Colonic mucosa (tissue), 4 donors: ENCODE measurements at regions not wholly inside any gene's neighbourhood (a gene's known extent, or its start where the extent isn't known, plus 50 kb on each side); places are given as distances from the start of the nearest gene placed in this dataset.
"Not testable (repeated sequence)": the region's sequence is repeated elsewhere in the genome, so short reads cannot be mapped to it uniquely, and the experiment has no call there.

Source experiments
- DNase-seq: peaks from one replicate; pipeline ENCODE4 v3.0.0-alpha.2; 2020
- H3K27ac ChIP-seq: fragments of 200-600 bp; one replicate; pipeline ENCODE4 v1.8.0; 2021
- H3K27me3 ChIP-seq: fragments of 200-600 bp; one replicate; pipeline ENCODE4 v1.8.0; 2021
- H3K36me3 ChIP-seq: fragments of 200-600 bp; one replicate; pipeline ENCODE4 v1.8.0; 2021
- H3K4me1 ChIP-seq: fragments of 200-600 bp; one replicate; pipeline ENCODE4 v1.8.0; 2021; ENCODE audit warnings: mild to moderate bottlenecking
- H3K4me3 ChIP-seq: fragments of 200-600 bp; one replicate; pipeline ENCODE4 v1.8.0; 2021
- H3K9ac ChIP-seq, 2 donors: one replicate each; pipeline ENCODE4 v1.7.0; 2013; ENCODE audit warnings: control low read depth in 2 of 2, low read depth in 2 of 2, low read length in 2 of 2
- H3K9me3 ChIP-seq: fragments of 200-600 bp; one replicate; pipeline ENCODE4 v1.8.0; 2021
- intact Hi-C: fragments of 100-400 bp; cut with DNase I; formaldehyde crosslinking; loops from one replicate; pipeline ENCODE4 v1.14.1; 2022
- TF ChIP-seq, protein P1 (sequence below): fragments of 200-600 bp; IDR thresholded peaks from one replicate; pipeline ENCODE4 v1.8.0; 2022; ENCODE audit warnings: antibody characterized with exemption, mild to moderate bottlenecking
- donor health status: healthy.
- donor health status: DM: no; HTN: no; CAD: no.
- donor health status: DM: no; HTN: no; CAD: no.

DNA sequence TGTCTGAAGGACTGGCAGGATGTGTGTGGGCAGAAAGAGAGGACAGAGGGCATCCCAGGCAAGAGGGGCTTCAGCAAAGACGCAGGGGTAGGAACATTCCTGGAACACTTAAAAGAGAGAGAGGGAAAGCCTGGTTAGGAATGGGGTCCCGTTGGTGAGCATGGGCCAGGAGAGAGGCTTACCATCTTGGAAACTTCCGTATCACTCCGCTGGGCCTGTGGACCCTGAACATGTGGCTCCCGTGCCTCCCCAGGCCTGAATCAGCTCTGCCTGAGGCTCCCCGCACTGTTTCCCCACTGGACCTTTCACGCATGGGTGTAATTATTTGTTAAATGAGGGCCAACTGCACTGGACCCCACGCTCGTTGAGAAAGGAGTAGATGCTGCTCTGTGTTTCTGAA lies 191.1 kb upstream of the GLI2 start:
- Histone ChIP-seq H3K9ac (no peak overlapping the region), H3K27ac (no peak overlapping the region), H3K4me1 (no peaks in the 10 kb centered on the region), H3K4me3 (no peak overlapping the region), H3K36me3 (no peaks in the 10 kb centered on the region), H3K27me3 (no peaks in the 10 kb centered on the region), H3K9me3 (no peaks in the 10 kb centered on the region)
- no peak for DNase-seq
- intact Hi-C loops, result no loop called here
- TF ChIP-seq, protein P1, sequence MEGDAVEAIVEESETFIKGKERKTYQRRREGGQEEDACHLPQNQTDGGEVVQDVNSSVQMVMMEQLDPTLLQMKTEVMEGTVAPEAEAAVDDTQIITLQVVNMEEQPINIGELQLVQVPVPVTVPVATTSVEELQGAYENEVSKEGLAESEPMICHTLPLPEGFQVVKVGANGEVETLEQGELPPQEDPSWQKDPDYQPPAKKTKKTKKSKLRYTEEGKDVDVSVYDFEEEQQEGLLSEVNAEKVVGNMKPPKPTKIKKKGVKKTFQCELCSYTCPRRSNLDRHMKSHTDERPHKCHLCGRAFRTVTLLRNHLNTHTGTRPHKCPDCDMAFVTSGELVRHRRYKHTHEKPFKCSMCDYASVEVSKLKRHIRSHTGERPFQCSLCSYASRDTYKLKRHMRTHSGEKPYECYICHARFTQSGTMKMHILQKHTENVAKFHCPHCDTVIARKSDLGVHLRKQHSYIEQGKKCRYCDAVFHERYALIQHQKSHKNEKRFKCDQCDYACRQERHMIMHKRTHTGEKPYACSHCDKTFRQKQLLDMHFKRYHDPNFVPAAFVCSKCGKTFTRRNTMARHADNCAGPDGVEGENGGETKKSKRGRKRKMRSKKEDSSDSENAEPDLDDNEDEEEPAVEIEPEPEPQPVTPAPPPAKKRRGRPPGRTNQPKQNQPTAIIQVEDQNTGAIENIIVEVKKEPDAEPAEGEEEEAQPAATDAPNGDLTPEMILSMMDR, result no peak

DNA sequence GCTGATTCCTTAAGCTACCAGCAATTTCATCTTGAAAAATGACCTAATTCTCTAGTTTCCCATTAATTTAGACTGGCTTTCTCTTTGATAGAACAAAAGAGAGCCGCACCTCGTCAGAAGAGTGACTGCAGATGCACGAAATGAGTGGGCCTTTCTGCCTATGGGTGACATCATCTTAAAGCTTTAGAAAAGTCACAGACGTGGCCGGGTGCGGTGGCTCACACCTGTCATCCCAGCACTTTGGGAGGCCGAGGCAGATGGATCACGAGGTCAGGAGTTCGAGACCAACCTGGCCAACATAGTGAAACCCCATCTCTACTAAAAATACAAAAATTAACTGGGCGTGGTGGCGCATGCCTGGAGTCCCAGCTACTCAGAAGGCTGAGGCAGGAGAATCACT lies 190.7 kb upstream of the GLI2 start:
- H3K27me3 ChIP-seq, intact Hi-C loops, DNase-seq, H3K4me1 ChIP-seq, H3K27ac ChIP-seq, H3K4me3 ChIP-seq, H3K36me3 ChIP-seq, H3K9me3 ChIP-seq, H3K9ac ChIP-seq: not testable (repeated sequence)

DNA sequence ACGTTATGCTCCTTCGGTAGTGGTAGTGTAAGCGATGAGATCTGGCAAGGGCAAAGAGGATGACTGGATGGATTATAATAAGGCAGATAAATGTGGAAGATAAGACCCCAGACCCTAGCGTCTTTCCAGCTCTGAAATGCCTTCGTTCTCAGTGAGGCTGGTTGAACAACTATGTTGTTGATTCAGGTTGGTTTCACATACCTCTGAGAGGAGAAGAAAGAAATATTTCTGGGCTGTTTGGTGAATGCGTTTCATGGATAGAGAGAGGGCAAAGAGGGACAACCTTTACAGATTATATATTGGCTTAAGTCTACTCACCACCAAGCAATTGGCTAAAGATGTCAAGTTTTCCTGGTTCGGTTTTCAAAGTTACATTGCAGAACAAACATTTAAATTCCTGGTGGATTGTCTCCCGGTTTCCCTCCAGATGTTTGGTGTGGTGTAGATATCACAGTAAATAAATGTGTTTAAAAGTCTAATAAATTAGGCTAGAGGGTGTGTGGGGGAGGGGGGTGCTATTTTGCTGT lies 190.1 kb upstream of the GLI2 start:
- TF ChIP-seq, protein P1, result no peak
- Histone ChIP-seq H3K27me3 (no peaks in the 10 kb centered on the region), H3K4me1 (no peaks in the 10 kb centered on the region), H3K36me3 (no peaks in the 10 kb centered on the region), H3K9ac (no peak overlapping the region), H3K4me3 (no peak overlapping the region), H3K27ac (no peak overlapping the region), H3K9me3 (no peaks in the 10 kb centered on the region)
- intact Hi-C loops, result no loop called here
- DNase-seq, result no peak

DNA sequence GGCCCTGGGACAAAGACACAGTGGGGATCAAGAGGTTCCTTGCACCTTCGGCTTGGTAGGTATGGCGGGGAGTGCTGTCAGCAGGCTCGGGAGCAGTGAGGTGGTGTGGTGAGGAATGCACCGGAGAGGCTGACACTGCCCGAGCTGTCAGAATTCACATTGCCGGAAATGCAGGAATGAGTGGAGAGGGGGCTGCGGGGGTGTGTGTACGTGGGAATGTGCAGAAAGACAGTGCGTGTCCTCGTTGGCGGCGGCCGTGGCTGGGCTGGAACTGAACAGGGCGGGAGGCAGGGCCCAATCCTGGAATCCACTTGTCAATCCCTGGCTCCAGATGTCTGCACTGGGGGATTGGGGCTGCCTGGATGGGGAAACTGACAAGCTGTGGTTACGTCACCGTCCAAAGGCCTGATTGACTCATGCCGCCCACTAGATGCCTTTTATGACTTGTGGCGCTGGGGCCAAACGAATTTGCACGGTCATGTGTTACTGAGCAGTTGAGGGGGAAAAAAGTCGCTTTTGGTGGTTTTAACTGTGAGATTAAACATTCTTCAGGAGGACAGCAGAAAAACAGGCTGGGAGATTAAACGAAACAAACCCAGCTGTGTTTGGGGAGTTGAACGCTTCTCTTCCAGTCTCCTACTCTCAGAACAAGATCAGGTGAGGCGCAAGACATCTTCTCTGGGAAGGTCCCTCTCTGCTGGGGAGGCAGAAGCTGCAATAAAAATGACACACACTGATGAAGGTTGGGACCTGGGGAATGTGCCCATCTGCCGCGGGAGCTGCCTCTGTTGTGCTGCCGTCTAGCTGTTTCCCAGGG lies 189.4 kb upstream of the GLI2 start:
- intact Hi-C loops, result no loop called here
- Histone ChIP-seq H3K27ac (no peak overlapping the region), H3K36me3 (no peaks in the 10 kb centered on the region), H3K4me1 (no peaks in the 10 kb centered on the region), H3K9ac (no peak overlapping the region), H3K4me3 (no peak overlapping the region), H3K9me3 (no peaks in the 10 kb centered on the region), H3K27me3 (no peaks in the 10 kb centered on the region)
- DNase-seq, result peak; percentile 23
- TF ChIP-seq, protein P1, result no peak

DNA sequence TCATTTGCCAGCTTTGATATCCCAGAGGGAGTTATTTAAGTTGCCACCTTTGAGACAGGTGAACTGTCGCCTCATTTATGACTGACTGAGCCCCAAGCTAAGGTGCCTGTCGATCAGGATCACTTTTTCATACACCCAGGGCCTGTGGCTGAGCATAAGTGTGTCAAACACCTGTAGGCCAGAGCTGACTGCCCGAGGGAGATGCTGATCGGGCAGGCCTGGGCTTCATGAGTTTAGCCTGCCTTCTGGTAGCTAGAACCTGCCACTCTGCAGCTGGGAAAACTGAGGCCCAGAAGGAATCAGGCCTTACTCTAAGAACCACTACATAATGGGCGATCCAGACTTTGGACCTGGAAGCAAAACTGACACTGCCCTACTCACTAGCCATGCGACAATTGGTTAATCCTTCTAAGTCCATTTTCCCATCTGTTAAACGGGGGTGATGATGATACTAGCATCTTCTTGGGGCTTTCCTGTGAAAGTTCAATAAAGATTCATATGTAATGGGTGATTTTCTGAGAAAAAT lies 188.7 kb upstream of the GLI2 start:
- Histone ChIP-seq H3K9me3 (no peaks in the 10 kb centered on the region), H3K27ac (no peak overlapping the region), H3K36me3 (no peaks in the 10 kb centered on the region), H3K9ac (no peak overlapping the region), H3K4me3 (no peak overlapping the region), H3K27me3 (no peaks in the 10 kb centered on the region), H3K4me1 (no peaks in the 10 kb centered on the region)
- TF ChIP-seq, protein P1, result no peak
- intact Hi-C loops, result no loop called here
- DNase-seq, result no peak

DNA sequence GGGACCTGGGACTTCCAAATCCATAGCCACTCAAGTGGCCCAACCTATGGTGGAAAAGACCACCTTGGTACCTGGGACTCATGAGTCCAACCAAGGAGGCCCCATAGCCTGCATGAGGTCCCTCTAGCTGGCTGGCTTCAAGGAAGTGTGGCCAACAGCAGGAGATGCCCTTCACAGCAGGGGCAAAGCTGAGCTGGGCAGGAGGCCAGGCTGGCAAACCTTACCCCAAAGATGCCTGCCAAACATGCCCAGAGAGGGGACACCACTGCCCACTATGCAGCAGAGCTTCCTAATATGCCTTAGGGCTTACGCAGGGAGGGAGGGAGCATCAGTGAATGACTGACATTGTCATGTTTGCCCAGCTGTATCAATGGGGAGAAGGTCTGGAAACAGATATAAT lies 188.0 kb upstream of the GLI2 start:
- Histone ChIP-seq H3K27me3 (no peaks in the 10 kb centered on the region), H3K27ac (no peak overlapping the region), H3K9ac (no peak overlapping the region), H3K4me1 (peaks cover 2% of the 10 kb centered on the region), H3K9me3 (no peaks in the 10 kb centered on the region), H3K4me3 (no peak overlapping the region), H3K36me3 (no peaks in the 10 kb centered on the region)
- DNase-seq, result no peak
- TF ChIP-seq, protein P1, result no peak
- intact Hi-C loops, result no loop called here
